ENCODE measurements at regions not wholly inside any gene's neighbourhood (a gene's known extent, or its start where the extent isn't known, plus 50 kb on each side); places are given as distances from the start of the nearest gene placed in this dataset.

DNA sequence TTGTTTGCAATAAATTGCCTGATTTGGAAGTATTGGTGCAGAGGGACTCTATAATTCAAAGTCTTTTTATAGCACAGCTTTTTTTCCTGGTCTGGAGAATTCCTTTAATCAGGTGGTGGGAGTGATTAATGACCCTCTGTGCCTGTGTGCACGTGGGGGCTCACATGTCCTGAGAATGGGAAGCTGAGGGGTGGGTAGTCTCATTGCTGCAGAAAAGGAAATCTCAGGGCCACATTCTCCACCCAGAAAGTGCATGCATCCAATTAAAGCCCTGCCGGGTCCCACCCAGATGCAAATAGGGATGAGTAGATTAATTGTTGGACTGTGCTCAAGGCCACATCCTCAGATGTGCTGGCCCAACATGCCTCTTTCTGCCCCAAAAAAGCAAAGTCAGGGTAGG, 324.7 kb downstream of the CXCL12 start:
- no peaks in the 10 kb centered on the region for H3K79me2 ChIP-seq (ENCODE audit: insufficient read depth, low read length)
- no peaks in the 10 kb centered on the region for H3K27me3 ChIP-seq (ENCODE audit: insufficient read depth, low read length, poor library complexity, severe bottlenecking)
- no peaks in the 10 kb centered on the region for H3K4me1 ChIP-seq (ENCODE audit: insufficient read depth, low read length, poor library complexity, severe bottlenecking)
- TF ChIP-seq, protein P1, sequence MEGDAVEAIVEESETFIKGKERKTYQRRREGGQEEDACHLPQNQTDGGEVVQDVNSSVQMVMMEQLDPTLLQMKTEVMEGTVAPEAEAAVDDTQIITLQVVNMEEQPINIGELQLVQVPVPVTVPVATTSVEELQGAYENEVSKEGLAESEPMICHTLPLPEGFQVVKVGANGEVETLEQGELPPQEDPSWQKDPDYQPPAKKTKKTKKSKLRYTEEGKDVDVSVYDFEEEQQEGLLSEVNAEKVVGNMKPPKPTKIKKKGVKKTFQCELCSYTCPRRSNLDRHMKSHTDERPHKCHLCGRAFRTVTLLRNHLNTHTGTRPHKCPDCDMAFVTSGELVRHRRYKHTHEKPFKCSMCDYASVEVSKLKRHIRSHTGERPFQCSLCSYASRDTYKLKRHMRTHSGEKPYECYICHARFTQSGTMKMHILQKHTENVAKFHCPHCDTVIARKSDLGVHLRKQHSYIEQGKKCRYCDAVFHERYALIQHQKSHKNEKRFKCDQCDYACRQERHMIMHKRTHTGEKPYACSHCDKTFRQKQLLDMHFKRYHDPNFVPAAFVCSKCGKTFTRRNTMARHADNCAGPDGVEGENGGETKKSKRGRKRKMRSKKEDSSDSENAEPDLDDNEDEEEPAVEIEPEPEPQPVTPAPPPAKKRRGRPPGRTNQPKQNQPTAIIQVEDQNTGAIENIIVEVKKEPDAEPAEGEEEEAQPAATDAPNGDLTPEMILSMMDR (conservative IDR thresholded peaks at IDR 0.05; ENCODE audit: low read length), result no peak
- TF ChIP-seq EZH2phosphoT487 (IDR thresholded peaks at IDR 0.05; ENCODE audit: borderline replicate concordance), result no peak
- H2AFZ ChIP-seq (ENCODE audit: low read length), result no peak overlapping the region
- H3K4me2 ChIP-seq (ENCODE audit: low read depth, low read length, poor library complexity, severe bottlenecking), result no peak overlapping the region
- no peaks in the 10 kb centered on the region for H4K20me1 ChIP-seq (ENCODE audit: insufficient read depth, low read length, poor library complexity, severe bottlenecking)
- H3F3A ChIP-seq (ENCODE audit: low read depth), result no peaks in the 10 kb centered on the region
- H3K9me3 ChIP-seq (ENCODE audit: insufficient read depth, low read depth, low read length), result no peaks in the 10 kb centered on the region
- no peak overlapping the region for H3K4me3 ChIP-seq (ENCODE audit: low read length, poor library complexity, severe bottlenecking)
- no peak overlapping the region for H3K9ac ChIP-seq (ENCODE audit: low read depth, low read length, poor library complexity, severe bottlenecking)
- no peaks in the 10 kb centered on the region for H3K36me3 ChIP-seq (ENCODE audit: insufficient read depth, low read length)
- no peaks in the 10 kb centered on the region for H3K9me2 ChIP-seq (replicated peaks; ENCODE audit: low read depth, low read length)

DNA sequence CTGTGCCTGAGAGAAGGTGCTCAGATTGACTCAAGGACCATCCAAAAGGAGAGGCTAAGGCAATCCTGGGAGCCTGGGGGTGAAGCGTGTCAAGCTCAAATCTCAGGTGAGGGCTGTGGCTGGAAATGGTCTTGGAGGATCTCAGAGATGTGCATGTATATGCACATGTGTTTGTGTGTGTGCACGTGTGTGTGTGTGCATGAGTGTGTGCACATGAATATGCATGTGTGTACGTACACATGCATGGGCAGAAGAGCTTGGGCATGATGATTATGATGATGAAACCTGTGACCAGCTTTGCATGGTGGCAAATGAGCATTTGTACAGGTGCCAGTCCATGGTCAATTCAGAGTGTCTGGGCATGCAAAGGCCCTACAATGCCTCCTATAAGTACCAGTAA, 326.6 kb downstream of the CXCL12 start:
- H3F3A ChIP-seq (ENCODE audit: low read depth), result no peaks in the 10 kb centered on the region
- H3K9me3 ChIP-seq (ENCODE audit: insufficient read depth, low read depth, low read length), result no peaks in the 10 kb centered on the region; the same call in 1 of the 2 replicates
- no peak for TF ChIP-seq EZH2phosphoT487 (IDR thresholded peaks at IDR 0.05; ENCODE audit: borderline replicate concordance)
- TF ChIP-seq, protein P1 (conservative IDR thresholded peaks at IDR 0.05; ENCODE audit: low read length), result no peak
- H3K4me3 ChIP-seq (ENCODE audit: low read length, poor library complexity, severe bottlenecking), result no peak overlapping the region
- no peak overlapping the region for H3K9ac ChIP-seq (ENCODE audit: low read depth, low read length, poor library complexity, severe bottlenecking)
- H2AFZ ChIP-seq (ENCODE audit: low read length), result no peak overlapping the region
- H3K27me3 ChIP-seq (ENCODE audit: insufficient read depth, low read length, poor library complexity, severe bottlenecking), result no peaks in the 10 kb centered on the region
- no peaks in the 10 kb centered on the region for H3K4me1 ChIP-seq (ENCODE audit: insufficient read depth, low read length, poor library complexity, severe bottlenecking)
- H4K20me1 ChIP-seq (ENCODE audit: insufficient read depth, low read length, poor library complexity, severe bottlenecking), result no peaks in the 10 kb centered on the region
- H3K36me3 ChIP-seq (ENCODE audit: insufficient read depth, low read length), result no peaks in the 10 kb centered on the region
- H3K79me2 ChIP-seq (ENCODE audit: insufficient read depth, low read length), result no peaks in the 10 kb centered on the region
- H3K9me2 ChIP-seq (replicated peaks; ENCODE audit: low read depth, low read length), result no peaks in the 10 kb centered on the region
- no peak overlapping the region for H3K4me2 ChIP-seq (ENCODE audit: low read depth, low read length, poor library complexity, severe bottlenecking)

DNA sequence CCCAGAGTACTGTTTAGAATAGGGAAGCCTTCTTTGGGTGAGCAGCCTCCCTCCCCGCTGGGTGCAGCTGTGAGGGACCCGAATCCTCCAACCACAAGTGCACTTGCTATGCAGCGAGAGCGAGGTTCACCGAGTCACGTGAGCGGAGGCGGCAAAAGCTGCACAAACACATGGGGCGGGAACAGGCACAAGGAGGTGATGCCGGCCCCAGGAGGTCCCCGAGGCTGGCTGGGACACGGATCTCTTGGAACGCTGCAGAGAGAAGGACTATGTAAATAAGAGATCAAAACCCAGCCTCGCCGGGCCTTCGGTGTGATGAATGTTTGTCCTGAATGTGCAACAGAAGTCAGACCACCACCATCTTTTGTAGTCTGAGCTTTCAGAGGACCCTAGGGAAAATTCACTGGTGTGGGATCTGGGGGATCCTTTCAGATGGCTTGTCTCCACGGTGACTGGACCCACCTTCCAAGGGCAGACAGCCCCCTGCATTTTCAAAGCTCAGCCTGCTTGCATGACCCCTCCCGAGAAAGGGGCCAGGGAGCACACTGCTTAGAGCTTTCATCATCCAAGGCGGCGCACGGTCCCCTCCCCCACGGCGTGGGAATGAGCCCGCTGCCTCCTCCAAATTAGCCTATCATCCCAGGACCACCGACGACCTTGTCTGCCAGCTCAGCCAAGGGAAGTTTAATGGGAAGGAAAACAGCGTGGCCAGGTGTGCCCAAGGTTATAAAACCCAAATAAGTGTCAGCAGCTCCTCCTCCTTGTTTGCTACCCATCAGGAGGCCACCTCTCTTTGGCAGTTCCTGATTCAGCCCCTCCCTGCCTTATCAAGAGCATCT, 327.7 kb downstream of the CXCL12 start:
- H3K4me1 ChIP-seq (ENCODE audit: insufficient read depth, low read length, poor library complexity, severe bottlenecking), result no peaks in the 10 kb centered on the region
- no peak overlapping the region for H3K9ac ChIP-seq (ENCODE audit: low read depth, low read length, poor library complexity, severe bottlenecking)
- H3K27me3 ChIP-seq (ENCODE audit: insufficient read depth, low read length, poor library complexity, severe bottlenecking), result no peaks in the 10 kb centered on the region
- no peak overlapping the region for H3K4me2 ChIP-seq (ENCODE audit: low read depth, low read length, poor library complexity, severe bottlenecking)
- no peaks in the 10 kb centered on the region for H3F3A ChIP-seq (ENCODE audit: low read depth)
- H3K9me2 ChIP-seq (replicated peaks; ENCODE audit: low read depth, low read length), result no peaks in the 10 kb centered on the region
- TF ChIP-seq, protein P1 (conservative IDR thresholded peaks at IDR 0.05; ENCODE audit: low read length), result no peak
- no peak for TF ChIP-seq EZH2phosphoT487 (IDR thresholded peaks at IDR 0.05; ENCODE audit: borderline replicate concordance)
- no peaks in the 10 kb centered on the region for H3K79me2 ChIP-seq (ENCODE audit: insufficient read depth, low read length)
- no peaks in the 10 kb centered on the region for H4K20me1 ChIP-seq (ENCODE audit: insufficient read depth, low read length, poor library complexity, severe bottlenecking)
- no peak overlapping the region for H3K4me3 ChIP-seq (ENCODE audit: low read length, poor library complexity, severe bottlenecking)
- no peaks in the 10 kb centered on the region; the same call in 1 of the 2 replicates for H3K9me3 ChIP-seq (ENCODE audit: insufficient read depth, low read depth, low read length)
- no peaks in the 10 kb centered on the region for H3K36me3 ChIP-seq (ENCODE audit: insufficient read depth, low read length)
- H2AFZ ChIP-seq (ENCODE audit: low read length), result no peak overlapping the region
